Panc1 (cell line): ENCODE measurements at regions not wholly inside any gene's neighbourhood (a gene's known extent, or its start where the extent isn't known, plus 50 kb on each side); places are given as distances from the start of the nearest gene placed in this dataset.

Experiments
- POLR2AphosphoS5 ChIP-seq: IDR thresholded peaks from 2 replicates; pipeline ENCODE4 v1.6.1; 2012; ENCODE audit warnings: mild to moderate bottlenecking, low read depth, low read length, moderate library complexity
- TF ChIP-seq, protein P1 (sequence below): fragments of 450-650 bp; IDR thresholded peaks from 2 replicates; pipeline ENCODE4 v1.5.1; 2017; ENCODE audit warnings: mild to moderate bottlenecking
- TF ChIP-seq, protein P2 (sequence below), 2 experiments: IDR thresholded peaks; 2 replicates each; pipeline ENCODE4 v1.6.1; 2011 to 2012; ENCODE audit warnings: low read depth in 2 of 2, control low read depth in 1 of 2, low read length in 1 of 2, mild to moderate bottlenecking in 1 of 2, moderate library complexity in 1 of 2; ENCODE audit not compliant: insufficient read depth in 1 of 2

DNA sequence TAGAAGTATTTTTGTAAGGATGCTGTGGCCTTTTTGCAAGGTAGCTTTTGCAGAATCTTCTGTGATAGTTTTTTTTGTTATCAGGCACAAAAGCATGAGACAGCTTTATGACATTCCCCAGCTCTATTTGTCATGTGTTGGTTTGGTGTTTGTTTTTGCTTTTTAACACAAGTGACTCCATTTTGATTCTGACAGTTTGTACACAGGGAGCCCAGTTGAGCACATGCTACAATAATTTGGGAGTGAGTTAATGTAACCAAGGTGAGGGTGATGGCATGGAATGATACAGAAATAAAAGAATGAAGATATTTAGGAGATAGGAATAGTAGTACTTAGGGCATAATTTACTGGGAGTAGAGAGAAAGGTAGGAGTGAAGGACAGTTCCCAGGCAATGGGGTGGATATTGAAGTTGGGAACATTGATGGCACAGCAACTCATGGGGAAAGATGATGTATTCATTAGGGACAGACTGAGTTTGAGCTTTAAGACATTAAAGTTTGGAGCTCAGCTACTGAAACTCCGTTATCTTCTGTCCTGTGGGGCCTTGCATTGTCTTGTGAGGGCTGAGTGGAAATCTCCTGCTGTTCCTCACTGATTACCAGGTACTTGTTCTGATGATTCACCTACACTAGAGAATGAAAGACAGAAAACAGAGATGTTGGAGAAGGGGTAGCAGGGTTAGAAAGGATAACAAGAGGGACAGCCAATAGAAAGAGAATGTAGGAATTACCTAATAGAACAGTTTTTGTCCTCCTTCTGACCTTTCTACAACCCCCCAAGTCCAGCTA lies 88.3 kb upstream of the CCDC112 start:
- TF ChIP-seq, protein P1, sequence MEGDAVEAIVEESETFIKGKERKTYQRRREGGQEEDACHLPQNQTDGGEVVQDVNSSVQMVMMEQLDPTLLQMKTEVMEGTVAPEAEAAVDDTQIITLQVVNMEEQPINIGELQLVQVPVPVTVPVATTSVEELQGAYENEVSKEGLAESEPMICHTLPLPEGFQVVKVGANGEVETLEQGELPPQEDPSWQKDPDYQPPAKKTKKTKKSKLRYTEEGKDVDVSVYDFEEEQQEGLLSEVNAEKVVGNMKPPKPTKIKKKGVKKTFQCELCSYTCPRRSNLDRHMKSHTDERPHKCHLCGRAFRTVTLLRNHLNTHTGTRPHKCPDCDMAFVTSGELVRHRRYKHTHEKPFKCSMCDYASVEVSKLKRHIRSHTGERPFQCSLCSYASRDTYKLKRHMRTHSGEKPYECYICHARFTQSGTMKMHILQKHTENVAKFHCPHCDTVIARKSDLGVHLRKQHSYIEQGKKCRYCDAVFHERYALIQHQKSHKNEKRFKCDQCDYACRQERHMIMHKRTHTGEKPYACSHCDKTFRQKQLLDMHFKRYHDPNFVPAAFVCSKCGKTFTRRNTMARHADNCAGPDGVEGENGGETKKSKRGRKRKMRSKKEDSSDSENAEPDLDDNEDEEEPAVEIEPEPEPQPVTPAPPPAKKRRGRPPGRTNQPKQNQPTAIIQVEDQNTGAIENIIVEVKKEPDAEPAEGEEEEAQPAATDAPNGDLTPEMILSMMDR: no peak
- TF ChIP-seq, protein P2, sequence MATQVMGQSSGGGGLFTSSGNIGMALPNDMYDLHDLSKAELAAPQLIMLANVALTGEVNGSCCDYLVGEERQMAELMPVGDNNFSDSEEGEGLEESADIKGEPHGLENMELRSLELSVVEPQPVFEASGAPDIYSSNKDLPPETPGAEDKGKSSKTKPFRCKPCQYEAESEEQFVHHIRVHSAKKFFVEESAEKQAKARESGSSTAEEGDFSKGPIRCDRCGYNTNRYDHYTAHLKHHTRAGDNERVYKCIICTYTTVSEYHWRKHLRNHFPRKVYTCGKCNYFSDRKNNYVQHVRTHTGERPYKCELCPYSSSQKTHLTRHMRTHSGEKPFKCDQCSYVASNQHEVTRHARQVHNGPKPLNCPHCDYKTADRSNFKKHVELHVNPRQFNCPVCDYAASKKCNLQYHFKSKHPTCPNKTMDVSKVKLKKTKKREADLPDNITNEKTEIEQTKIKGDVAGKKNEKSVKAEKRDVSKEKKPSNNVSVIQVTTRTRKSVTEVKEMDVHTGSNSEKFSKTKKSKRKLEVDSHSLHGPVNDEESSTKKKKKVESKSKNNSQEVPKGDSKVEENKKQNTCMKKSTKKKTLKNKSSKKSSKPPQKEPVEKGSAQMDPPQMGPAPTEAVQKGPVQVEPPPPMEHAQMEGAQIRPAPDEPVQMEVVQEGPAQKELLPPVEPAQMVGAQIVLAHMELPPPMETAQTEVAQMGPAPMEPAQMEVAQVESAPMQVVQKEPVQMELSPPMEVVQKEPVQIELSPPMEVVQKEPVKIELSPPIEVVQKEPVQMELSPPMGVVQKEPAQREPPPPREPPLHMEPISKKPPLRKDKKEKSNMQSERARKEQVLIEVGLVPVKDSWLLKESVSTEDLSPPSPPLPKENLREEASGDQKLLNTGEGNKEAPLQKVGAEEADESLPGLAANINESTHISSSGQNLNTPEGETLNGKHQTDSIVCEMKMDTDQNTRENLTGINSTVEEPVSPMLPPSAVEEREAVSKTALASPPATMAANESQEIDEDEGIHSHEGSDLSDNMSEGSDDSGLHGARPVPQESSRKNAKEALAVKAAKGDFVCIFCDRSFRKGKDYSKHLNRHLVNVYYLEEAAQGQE (IDR thresholded peaks at IDR 0.05; ENCODE audit: insufficient read depth in 1 of 2, low read depth in 2 of 2, low read length in 1 of 2): no peak
- no peak for TF ChIP-seq POLR2AphosphoS5
